Hepatocyte (in vitro differentiated cells): ENCODE measurements at regions not wholly inside any gene's neighbourhood (a gene's known extent, or its start where the extent isn't known, plus 50 kb on each side); places are given as distances from the start of the nearest gene placed in this dataset.

Experiments used
- DNase-seq: peaks from one replicate; pipeline ENCODE4 v3.0.0-alpha.2; 2016; ENCODE audit warnings: low spot score
- H2AFZ ChIP-seq: fragments of 200-600 bp; sonication (generic); 2 replicates; pipeline ENCODE4 v1.6.0; 2016; ENCODE audit warnings: antibody characterized with exemption, mild to moderate bottlenecking
- H3K27ac ChIP-seq: fragments of 200-600 bp; sonication (generic); 2 replicates; pipeline ENCODE4 v1.5.1; 2016; ENCODE audit warnings: mild to moderate bottlenecking
- H3K27me3 ChIP-seq: fragments of 200-600 bp; sonication (generic); 2 replicates; pipeline ENCODE4 v1.6.1; 2016
- H3K36me3 ChIP-seq: fragments of 200-600 bp; sonication (generic); replicated peaks from 2 replicates; pipeline ENCODE4 v1.5.1; 2016; ENCODE audit warnings: low read depth; ENCODE audit not compliant: insufficient read depth
- H3K4me1 ChIP-seq: fragments of 200-600 bp; sonication (generic); 2 replicates; pipeline ENCODE4 v1.5.1; 2016; ENCODE audit warnings: mild to moderate bottlenecking, moderate library complexity; ENCODE audit not compliant: insufficient read depth
- H3K4me2 ChIP-seq: fragments of 200-600 bp; sonication (generic); 2 replicates; pipeline ENCODE4 v1.6.0; 2016
- H3K4me3 ChIP-seq: fragments of 200-600 bp; sonication (generic); 2 replicates; pipeline ENCODE4 v1.5.1; 2016; ENCODE audit warnings: mild to moderate bottlenecking
- H3K79me2 ChIP-seq: fragments of 200-600 bp; sonication (generic); 2 replicates; pipeline ENCODE4 v1.6.0; 2017; ENCODE audit warnings: mild to moderate bottlenecking
- H3K9me2 ChIP-seq: fragments of 200-600 bp; sonication (generic); replicated peaks from 2 replicates; pipeline ENCODE4 v1.6.0; 2017; ENCODE audit warnings: mild to moderate bottlenecking; ENCODE audit not compliant: insufficient read depth
- H3K9me3 ChIP-seq: fragments of 200-600 bp; sonication (generic); 2 replicates; pipeline ENCODE4 v1.5.1; 2016; ENCODE audit warnings: low read depth, mild to moderate bottlenecking
- H4K20me1 ChIP-seq: fragments of 200-600 bp; sonication (generic); 2 replicates; pipeline ENCODE4 v1.6.0; 2016; ENCODE audit warnings: mild to moderate bottlenecking; ENCODE audit not compliant: insufficient read depth, poor library complexity, severe bottlenecking
- CTCF ChIP-seq: fragments of 200-600 bp; sonication (generic); IDR thresholded peaks from 2 replicates; pipeline ENCODE4 v1.5.1; 2016; ENCODE audit warnings: antibody characterized with exemption, mild to moderate bottlenecking; ENCODE audit not compliant: poor library complexity
- EZH2 ChIP-seq: fragments of 200-600 bp; sonication (generic); IDR thresholded peaks from 2 replicates; pipeline ENCODE4 v1.6.1; 2016; ENCODE audit warnings: antibody characterized with exemption, mild to moderate bottlenecking, borderline replicate concordance
- EZH2phosphoT487 ChIP-seq: fragments of 200-600 bp; sonication (generic); IDR thresholded peaks from one replicate; pipeline ENCODE4 v1.6.1; 2018; ENCODE audit warnings: antibody characterized with exemption, mild to moderate bottlenecking, low read depth, moderate library complexity; ENCODE audit not compliant: unreplicated experiment, severe bottlenecking
- WGBS: methylation state at CpG from one replicate; pipeline ENCODE4 v1.1.6; 2016; ENCODE audit warnings: low lambda C conversion rate; ENCODE audit errors: missing lambda C conversion rate; 5-methylcytosine and 5-hydroxymethylcytosine counted together

GRCh38 chr18:54433368-54433767, 75.7 kb downstream of the C18orf54 start:
- Histone ChIP-seq H3K27ac (no peak overlapping the region), H3K4me1 (peaks cover 4% of the 10 kb centered on the region), H3K4me2 (no peak overlapping the region), H3K27me3 (no peaks in the 10 kb centered on the region), H3K36me3 (no peaks in the 10 kb centered on the region), H2AFZ (no peak overlapping the region), H4K20me1 (no peaks in the 10 kb centered on the region), H3K9me2 (no peaks in the 10 kb centered on the region), H3K79me2 (no peaks in the 10 kb centered on the region), H3K9me3 (no peaks in the 10 kb centered on the region), H3K4me3 (no peak overlapping the region)
- WGBS: 48% methylated on average over 5 of the region's 5 CpGs
- no peak for DNase-seq
- TF ChIP-seq EZH2phosphoT487 (no peak), CTCF (no peak), EZH2 (no peak)

- Histone ChIP-seq H3K9me3 (no peaks in the 10 kb centered on the region), H3K9me2 (no peaks in the 10 kb centered on the region), H3K27me3 (peaks cover 1% of the 10 kb centered on the region), H3K4me3 (no peak overlapping the region), H3K4me1 (peaks cover 4% of the 10 kb centered on the region), H3K27ac (no peak overlapping the region), H3K36me3 (no peaks in the 10 kb centered on the region), H3K4me2 (no peak overlapping the region), H4K20me1 (no peaks in the 10 kb centered on the region), H2AFZ (no peak overlapping the region), H3K79me2 (no peaks in the 10 kb centered on the region)
- no peak for DNase-seq
- no peak for TF ChIP-seq CTCF
- WGBS: 35% methylated on average over 1 of the region's 1 CpG
These were observed 76.2 kb downstream of the C18orf54 start for GRCh38 chr18:54433857-54434256.

DNA sequence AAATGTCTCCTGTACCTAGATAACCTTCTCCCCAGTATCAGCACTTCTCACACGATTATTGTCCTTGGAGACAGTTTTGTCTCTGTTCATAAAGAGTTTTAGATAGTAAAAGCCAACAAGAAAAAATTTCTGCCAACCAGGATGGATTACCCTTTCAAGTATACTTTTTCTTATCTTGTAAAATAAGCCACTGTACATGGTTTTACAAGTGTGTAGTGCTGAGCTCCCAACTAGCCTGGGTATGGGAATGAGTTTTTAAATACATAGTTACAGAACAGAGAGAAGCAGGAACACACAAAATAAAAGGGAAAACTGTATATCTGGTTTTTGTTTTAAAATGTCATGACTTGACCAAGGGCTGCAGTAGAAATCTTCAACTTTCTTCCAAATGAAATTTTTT, 76.7 kb downstream of the C18orf54 start:
- H3K4me2 ChIP-seq: no peak overlapping the region
- 14% methylated on average over 1 of the region's 1 CpG for WGBS

More for the DNA sequence above, 76.7 kb downstream of the C18orf54 start:
- Histone ChIP-seq H3K9me2 (no peaks in the 10 kb centered on the region), H4K20me1 (no peaks in the 10 kb centered on the region), H3K27ac (no peak overlapping the region), H3K27me3 (peaks cover 3% of the 10 kb centered on the region), H2AFZ (no peak overlapping the region), H3K9me3 (no peaks in the 10 kb centered on the region), H3K4me3 (no peak overlapping the region), H3K36me3 (no peaks in the 10 kb centered on the region), H3K79me2 (no peaks in the 10 kb centered on the region), H3K4me1 (peaks cover 4% of the 10 kb centered on the region)
- no peak for DNase-seq
- TF ChIP-seq EZH2 (no peak), EZH2phosphoT487 (no peak), CTCF (no peak)
